DMS114 treated with DMSO at 0.1 percent for 48 hours (cell line): ENCODE measurements at regions not wholly inside any gene's neighbourhood (a gene's known extent, or its start where the extent isn't known, plus 50 kb on each side); places are given as distances from the start of the nearest gene placed in this dataset.

Experiments used
- DNase-seq: peaks from one replicate; lab custom pipeline; 2025; ENCODE audit not compliant: unreplicated experiment; lab: John Stamatoyannopoulos, UW

DNA sequence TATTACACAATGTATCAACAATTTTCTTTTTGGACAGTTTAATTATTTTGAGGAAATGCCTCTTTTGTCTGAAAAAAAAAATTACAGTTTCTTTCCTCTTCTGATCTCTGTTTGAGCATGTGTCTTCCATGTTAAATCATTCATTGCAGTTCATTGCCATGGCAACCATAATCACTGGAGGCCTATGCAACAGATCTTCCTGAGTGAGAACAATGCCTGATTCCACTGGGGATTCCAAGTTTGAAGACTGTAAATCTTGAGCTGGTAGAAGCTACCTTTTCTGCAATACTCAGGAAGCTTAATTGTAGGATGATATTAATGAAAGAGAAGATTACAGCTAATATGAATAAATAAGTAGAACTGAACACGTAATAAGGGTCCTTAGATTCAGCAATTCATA lies 721.4 kb upstream of the CNTNAP5 start:
- DNase-seq = no peak
